ENCODE measurements at regions not wholly inside any gene's neighbourhood (a gene's known extent, or its start where the extent isn't known, plus 50 kb on each side); places are given as distances from the start of the nearest gene placed in this dataset.

GRCh38 chr4:152024881-152025280, 264.1 kb upstream of the GATB start:
- no peaks in the 10 kb centered on the region for H3K9me2 ChIP-seq (ENCODE audit: insufficient read depth)
- H2AFZ ChIP-seq (ENCODE audit: low read depth, low read length, poor library complexity, severe bottlenecking) = no peak overlapping the region
- no peak for ATAC-seq
- ChIA-PET CTCF (no interaction called here), POLR2A (no interaction called here), RAD21 (ENCODE audit: low non-redundant PET in 1 of 2, low total read pairs in 2 of 2, uncharacterized antibody in 2 of 2, unreplicated experiment in 2 of 2) (no interaction called here)
- no peaks in the 10 kb centered on the region for H3K4me1 ChIP-seq (ENCODE audit: control insufficient read depth in 1 of 2, insufficient read depth in 2 of 2, low read length in 2 of 2)
- H3K9me3 ChIP-seq (ENCODE audit: control insufficient read depth in 1 of 2, insufficient read depth in 1 of 2, low read depth in 1 of 2, low read length in 2 of 2) = no peaks in the 10 kb centered on the region
- no peaks in the 10 kb centered on the region for H4K20me1 ChIP-seq (ENCODE audit: insufficient read depth)
- intact Hi-C loops (cut with micrococcal nuclease) = no loop called here
- TF ChIP-seq YY1 (IDR thresholded peaks at IDR 0.05; ENCODE audit: extremely low read depth, insufficient replicate concordance, low read depth, low read length) (no peak), SIN3A (IDR thresholded peaks at IDR 0.05; ENCODE audit: low read depth) (no peak), EGR1 (IDR thresholded peaks at IDR 0.05; ENCODE audit: low read depth) (no peak), FOSL1 (IDR thresholded peaks at IDR 0.05; ENCODE audit: low read depth) (no peak), TCF7L2 (IDR thresholded peaks at IDR 0.05; ENCODE audit: borderline replicate concordance, extremely low read depth, insufficient read depth, insufficient read length) (no peak), ELF1 (IDR thresholded peaks at IDR 0.05; ENCODE audit: borderline replicate concordance, low read depth) (no peak), ZBTB33 (IDR thresholded peaks at IDR 0.05; ENCODE audit: extremely low read depth, insufficient replicate concordance, low read length) (no peak), POLR2AphosphoS5 (IDR thresholded peaks at IDR 0.05; ENCODE audit: low read depth, low read length) (no peak), ZNF274 (IDR thresholded peaks at IDR 0.05; ENCODE audit: low read depth, low read length) (no peak), POLR2A (IDR thresholded peaks at IDR 0.05; ENCODE audit: borderline replicate concordance, extremely low read depth, insufficient read depth, insufficient read length) (no peak), ZFX (IDR thresholded peaks at IDR 0.05) (no peak)
- H3K36me3 ChIP-seq (ENCODE audit: control insufficient read depth in 1 of 2, insufficient read depth in 2 of 2, low read length in 2 of 2) = no peaks in the 10 kb centered on the region
- no peak overlapping the region for H3K9ac ChIP-seq (ENCODE audit: low read length)
- no peaks in the 10 kb centered on the region for H3K27me3 ChIP-seq (ENCODE audit: insufficient read depth, low read length)
- BruUV-seq (replicated peaks) = no TSS peak
- H3K4me2 ChIP-seq (ENCODE audit: low read length) = no peak overlapping the region
- H3K4me3 ChIP-seq (replicated peaks in 1 of 2; ENCODE audit: low read depth in 1 of 2, low read length in 2 of 2) = no peak overlapping the region
- H3K27ac ChIP-seq (ENCODE audit: low read depth, low read length) = no peak overlapping the region
- H3K79me2 ChIP-seq (ENCODE audit: insufficient read depth, low read length) = no peaks in the 10 kb centered on the region
- no peak for DNase-seq (ENCODE audit: low read depth, low spot score)
